ENCODE measurements at regions not wholly inside any gene's neighbourhood (a gene's known extent, or its start where the extent isn't known, plus 50 kb on each side); places are given as distances from the start of the nearest gene placed in this dataset.

DNA sequence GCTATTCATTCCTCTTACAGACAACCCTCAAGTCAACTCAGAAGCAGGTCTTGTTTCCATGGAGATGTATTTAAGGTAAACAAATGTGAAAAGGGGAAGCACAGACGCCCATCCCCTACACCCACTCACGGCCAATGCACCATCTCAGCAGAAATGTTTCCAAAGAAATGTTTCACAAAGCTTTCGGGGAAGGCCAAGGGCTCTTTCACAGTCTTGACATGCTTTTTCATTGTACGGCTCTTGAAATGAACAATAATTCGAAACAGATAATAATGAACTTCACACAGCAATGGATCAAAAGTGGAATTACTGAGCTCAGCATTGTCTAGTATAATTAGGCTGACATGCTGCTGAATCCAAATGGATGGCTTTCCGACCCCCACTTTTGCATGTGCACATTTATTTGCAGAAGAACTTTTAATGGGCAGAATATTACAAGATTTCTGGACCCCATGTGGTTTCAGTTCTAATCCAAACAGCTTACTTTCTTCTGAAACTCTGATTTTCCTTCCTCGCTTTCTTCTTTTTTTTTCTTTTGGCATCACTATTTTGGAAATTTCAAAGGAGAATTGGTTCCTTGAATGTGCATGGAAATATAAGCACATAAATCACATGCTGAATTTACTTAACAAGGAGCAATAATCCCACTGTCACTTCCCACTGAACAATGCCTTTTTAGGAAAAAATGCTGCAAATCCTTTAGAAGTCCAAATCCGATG lies 160.9 kb downstream of the SMIM20 start:
- DNase-seq = peak; percentile 98 to 99

- DNase-seq = peak; percentile 66 to 83
Observed at GRCh38 chr4:26075583-26075982, 161.6 kb downstream of the SMIM20 start.

DNA sequence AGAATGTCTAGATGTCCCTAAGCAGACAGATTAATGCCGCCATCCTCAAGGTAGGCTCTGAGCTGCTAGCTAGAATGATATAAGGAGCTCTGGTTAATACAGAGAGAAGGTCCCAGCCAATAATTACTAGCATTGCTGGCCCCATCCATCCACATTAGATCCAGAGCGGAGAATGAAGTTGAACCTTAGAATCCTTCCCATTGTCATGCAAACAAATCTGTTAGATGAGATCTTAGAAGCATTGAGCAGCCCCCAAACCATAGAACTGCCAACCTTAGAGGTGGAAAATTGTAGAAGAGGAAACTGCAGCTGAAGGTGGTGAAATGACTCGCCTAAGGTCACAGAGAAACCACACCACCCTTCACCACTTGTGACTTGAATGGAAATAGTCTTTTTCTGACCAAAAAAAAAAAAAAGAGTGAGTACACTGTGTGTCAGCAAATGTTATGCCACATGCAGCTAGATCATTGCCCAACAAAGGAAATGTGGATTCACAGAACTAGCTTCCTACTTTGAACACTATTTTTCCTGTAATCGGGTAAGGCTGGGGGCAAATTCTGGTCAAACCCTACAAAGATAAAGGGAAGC lies 162.1 kb downstream of the SMIM20 start:
- peak; percentile 95 to 99 for DNase-seq

DNA sequence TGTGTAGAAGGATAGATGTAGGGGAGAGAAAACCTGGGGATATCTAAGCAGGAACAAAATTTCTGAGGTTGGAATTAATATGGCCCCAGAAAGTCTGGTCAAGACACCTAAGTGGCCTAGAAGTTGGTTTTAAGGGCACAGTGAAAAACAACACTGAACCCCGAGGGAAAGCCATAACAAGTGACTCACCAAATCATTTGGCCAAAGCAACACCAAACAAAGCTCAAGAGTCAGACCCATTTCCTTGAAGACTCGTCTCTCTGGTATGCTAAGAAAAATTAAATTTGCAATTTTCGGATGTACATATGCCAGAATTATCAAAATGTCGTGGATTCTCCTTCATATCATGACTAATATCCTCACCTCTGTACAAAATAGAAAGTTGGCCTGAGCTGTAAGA lies 162.9 kb downstream of the SMIM20 start:
- peak in 1 of 2 donors; percentile 13 for DNase-seq

- DNase-seq = no peak
Observed at GRCh38 chr4:26077756-26078155, 163.7 kb downstream of the SMIM20 start.

DNA sequence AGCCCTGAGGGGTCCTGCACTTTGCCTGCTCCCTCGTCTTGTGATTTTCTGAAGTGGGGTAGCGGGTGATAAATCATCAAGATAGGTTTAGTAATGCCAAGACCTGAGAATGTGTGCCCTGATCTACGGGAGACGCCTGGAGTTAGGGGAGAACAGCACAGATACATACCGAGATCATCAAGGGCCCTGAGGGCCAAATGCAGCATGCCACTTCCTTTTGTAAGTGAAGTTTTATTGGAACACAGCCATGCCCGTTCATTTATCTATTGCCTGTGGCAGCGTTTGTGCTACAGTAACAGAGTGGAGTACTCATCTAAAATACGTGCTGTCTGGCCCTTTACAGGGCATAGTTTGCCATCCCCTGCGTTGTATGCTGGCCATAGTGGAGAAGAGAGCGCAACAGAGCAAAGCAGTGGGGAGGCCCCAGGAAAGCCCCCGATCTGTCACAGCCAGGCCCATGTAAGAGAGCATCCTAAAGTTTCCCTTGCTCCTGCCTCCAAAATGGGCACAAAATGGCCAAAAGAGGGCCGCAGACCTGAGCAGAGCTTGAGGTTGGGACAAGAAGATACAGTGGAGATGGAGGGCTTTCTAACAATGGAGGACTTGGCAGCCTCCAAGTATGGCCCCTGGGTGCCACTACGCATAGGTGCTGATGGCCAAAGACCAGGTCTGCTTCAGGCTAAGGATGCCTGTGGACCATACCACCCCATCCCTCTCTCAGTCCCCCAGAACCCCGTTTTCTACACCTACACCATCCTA lies 167.0 kb downstream of the SMIM20 start:
- no peak for DNase-seq

DNA sequence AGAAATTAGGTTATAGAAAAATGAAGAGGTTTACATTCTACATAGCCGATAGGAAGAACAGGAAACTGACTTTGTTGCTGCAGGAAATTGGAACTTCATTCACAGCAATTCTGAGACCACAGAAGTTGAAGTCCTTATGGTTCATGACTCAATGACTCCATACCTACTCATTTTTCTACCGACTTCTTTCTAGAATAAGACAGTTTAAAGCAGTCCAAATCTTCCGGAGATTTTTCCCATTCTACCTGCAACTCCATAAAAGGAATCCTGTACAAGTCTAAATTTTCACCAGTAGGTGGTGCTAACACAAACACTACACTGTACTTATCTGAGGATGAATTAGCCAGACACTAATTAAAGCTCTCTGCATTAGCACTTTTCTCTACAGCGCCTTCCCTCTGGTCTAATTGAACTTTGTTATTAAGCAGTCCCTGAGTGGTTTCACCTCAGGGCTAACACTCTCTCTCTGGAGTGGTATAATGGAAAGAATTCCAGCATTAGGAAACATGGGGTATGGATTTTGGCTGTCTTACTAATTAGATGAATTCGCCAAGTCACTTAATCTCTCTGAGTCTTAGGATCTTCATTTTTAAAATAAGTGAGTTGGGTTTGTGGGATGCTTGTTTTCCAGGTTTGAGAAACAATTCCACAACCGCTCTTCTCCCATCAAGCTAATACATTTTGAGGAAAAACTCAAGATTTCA lies 167.9 kb downstream of the SMIM20 start:
- DNase-seq = peak; percentile 30 to 44

DNA sequence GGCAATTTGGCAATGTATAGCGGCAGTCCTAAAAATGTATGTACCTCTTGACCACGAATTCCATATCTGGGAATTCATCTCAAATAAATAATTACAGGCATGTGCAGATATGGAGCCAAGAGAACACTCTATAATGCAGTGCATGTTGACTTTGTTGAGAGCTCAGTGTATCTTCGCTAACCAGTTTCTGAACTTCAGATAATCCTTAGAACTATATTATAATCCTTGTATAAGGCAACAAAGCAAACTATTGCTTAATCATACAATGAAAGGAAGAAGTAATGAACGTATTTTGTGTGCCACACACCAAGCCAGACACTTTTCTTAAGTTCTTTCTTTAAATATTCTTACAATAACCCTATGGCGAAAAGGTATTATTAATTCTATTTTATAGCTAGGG lies 168.5 kb downstream of the SMIM20 start:
- no peak for DNase-seq

DNA sequence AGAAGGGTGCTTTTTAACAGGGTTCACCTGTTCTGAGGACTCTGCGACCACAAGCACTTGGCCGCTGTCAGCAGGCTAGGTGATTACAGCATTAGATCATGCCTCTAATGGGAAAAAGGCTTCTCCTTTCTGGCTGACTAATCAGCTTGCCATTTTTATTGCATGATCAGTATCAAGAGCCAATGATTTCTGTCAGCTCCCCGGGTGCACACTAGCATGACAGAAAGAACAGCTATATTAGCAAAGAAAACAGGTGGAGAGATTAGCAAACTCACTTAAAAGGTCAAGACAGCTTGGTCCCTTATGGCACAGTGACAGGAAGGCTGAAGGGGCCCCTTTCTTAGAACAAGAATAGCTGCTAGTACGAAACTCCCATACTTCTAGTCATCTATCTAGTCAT lies 170.0 kb downstream of the SMIM20 start:
- DNase-seq = peak; percentile 35 to 67

- no peak for DNase-seq
Observed at GRCh38 chr4:26084414-26084813, 170.4 kb downstream of the SMIM20 start.

DNA sequence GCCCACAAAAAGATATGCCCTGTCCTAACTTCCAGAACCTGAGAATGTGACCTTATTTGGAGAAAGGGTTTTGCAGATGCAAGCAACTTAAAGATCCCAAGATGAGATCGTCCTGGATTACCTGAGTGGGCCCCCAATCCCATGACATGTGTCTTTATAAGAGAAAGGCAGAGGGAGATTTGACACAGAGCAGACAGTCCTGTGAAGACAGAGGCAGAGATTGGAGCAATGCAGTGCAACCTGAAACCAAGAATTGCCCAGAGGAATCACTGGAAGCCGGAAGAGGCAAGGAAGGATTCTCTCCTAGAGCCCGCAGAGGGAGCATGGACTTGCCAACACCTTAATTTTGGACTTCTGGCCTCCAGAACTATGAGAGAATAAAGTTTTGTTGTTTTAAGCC lies 171.5 kb downstream of the SMIM20 start:
- no peak for DNase-seq

DNA sequence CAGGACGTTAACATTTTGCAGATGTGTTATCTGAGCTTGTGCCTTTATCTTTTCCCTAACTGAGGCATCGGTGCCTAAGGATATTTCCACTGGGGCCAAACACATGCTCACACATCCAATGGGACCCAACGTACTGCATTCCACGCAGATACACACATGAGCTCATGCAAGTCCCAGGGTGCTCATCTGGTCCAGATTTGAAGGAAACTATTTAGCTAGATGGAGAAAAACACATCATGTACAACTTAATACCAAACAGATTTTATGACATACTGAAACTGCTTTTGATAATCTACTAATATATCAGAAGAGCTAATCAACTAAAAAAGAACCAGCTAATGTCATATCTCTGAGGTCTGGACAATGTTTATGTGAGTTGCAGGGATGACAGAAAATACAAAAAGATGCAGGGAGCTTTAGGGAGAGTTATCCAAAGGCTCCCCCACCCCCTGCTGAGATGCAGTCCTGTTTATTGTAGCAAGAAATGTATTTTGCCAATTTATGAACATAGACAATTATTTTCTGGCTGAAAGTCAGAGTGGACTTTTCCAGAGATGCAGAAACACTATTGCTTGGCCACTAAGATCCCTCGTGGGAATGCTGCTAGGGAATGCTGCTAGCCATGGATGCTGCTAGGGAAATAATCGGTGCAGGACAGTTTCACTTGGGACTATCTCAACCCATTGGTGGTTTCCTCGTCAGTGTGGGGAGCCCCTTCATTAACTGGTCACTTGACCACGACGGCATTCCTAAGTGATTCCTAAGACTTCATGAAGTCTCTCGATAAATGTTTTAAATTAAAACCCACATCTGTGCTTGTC lies 172.8 kb downstream of the SMIM20 start:
- DNase-seq = no peak

- peak; percentile 84 to 85 for DNase-seq
Observed at GRCh38 chr4:26088433-26088928, 174.5 kb downstream of the SMIM20 start.

- DNase-seq = peak in 1 of 2 donors; percentile 16
Observed at GRCh38 chr4:26093551-26093950, 179.5 kb downstream of the SMIM20 start.

DNA sequence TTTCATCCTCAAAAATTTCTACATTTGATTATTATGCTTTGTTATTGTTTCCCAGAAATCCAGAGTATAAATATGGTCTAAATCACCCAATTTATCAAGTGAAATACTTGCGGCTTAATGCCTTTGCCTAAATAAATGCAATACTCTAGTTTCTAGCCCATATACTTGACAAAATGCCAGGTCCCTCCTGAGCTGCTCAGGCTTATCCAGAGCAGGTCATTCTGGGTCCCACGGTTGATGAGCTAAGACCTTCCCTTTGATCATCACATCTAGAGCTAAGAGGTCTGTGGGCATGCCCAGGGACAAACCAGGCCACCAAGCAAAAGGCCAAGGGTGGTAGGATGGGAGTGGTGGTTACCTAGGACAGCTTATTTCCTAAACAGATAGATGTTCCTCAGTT lies 180.1 kb downstream of the SMIM20 start:
- DNase-seq = no peak

GRCh38 chr4:26094911-26095310 lies 180.9 kb downstream of the SMIM20 start:
- DNase-seq = no peak

DNA sequence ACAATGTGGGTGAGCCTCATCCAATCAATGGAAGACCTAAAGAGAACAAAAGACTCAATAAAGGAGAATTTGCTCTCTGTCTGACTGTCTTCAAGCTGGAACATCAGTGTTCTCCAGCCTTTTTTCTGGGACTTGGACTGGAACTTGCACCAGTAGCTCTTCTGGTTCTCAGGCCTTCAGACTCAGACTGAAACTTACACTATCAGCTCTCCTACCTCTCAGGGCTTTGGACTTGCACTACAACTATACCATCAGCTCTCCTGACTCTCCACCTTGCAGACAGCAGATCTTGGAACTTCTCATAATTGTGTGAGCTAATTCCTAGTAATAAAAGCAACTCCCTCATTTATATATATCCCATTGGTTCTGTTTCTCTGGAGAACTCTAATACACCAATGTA lies 185.9 kb downstream of the SMIM20 start:
- DNase-seq = no peak

DNA sequence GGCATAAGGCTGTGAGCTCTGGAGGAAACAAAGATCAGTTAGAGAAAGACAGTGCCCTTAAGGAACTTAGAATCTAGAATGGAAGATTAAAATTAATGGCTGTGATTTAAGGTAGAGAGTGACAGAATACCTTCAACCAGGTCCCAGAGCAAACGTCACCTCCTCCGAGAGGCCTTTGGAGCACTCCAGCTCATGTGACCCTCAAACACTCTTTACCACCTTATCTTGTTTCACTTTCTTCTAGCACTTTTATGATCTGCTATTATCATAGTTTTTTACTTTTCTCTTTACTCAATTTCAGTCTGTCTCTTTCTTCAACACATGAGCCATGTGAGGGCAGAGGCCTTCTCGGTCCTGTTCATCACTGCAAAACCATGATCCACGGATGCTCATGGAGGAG lies 187.0 kb downstream of the SMIM20 start:
- no peak for DNase-seq

DNA sequence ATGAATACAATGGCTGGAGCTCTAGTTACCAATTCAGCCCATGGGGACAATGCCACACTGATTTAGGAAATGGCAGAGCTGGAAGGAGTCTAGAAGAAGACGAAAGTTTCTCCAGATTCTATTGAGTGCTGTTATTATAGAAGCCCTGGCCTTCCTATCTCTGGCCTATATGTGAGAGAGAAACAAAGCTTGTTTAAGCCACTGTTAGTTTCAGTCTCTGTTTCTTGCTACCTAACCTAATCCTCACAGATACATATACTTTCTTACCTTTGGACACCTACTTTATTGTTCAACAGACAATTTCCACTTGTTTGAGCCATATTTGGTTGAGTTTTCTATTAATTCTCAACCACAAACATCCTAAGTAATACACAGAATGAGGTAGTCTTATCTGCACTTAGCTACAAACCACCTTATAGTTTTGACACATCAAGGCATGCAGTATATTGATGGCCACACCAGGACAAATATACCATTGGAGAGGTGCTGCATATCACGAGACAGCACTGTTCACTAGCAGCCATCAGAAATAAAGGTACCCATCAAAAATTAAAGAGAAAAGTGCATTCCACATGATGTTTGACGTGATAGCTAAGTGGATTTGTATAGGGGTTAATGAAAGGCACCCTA lies 190.2 kb downstream of the SMIM20 start:
- DNase-seq = no peak

DNA sequence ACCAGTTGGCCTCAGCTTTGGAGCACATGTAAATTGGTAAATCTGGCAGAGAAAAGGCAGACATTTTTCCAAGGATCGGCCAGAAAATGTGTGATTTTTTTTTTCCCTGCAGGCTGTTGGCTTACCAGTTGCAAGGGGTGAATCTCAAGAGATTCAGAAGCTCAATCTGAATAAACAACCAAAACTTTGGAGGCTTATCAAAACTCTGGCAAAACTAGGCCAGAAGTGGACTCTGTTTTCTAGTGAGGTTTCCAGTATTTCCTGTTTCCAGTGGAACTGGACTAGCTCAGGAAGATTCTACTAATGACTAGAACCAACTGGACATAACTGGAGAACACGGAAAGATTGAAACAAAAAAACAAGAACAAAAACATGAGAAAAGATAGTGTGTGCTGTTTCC lies 191.3 kb downstream of the SMIM20 start:
- no peak for DNase-seq
